BJ (cell line): ENCODE measurements at regions not wholly inside any gene's neighbourhood (a gene's known extent, or its start where the extent isn't known, plus 50 kb on each side); places are given as distances from the start of the nearest gene placed in this dataset.

ENCODE experiments used
- CTCF ChIA-PET: fragments of 350-600 bp; formaldehyde crosslinking; extraction: SDS; loops from one replicate; lab custom pipeline; 2021; ENCODE audit warnings: antibody characterized with exemption, inconsistent platforms; lab: Yijun Ruan, JAX
- POLR2A ChIA-PET: fragments of 300-600 bp; sonication (Branson Sonifier 250); formaldehyde crosslinking; extraction: SDS; loops from one replicate; lab custom pipeline; 2021; ENCODE audit warnings: antibody characterized with exemption; lab: Charles Lee
- DNase-seq: peaks from one replicate; pipeline ENCODE4 v3.0.0-alpha.2; 2011; ENCODE audit warnings: low read depth
- H3K27me3 ChIP-seq: 2 replicates; pipeline ENCODE4 v1.6.0; 2011; ENCODE audit warnings: low read length; ENCODE audit not compliant: control insufficient read depth, insufficient read depth
- H3K36me3 ChIP-seq: 2 replicates; pipeline ENCODE4 v1.5.1; 2011; ENCODE audit warnings: low read length; ENCODE audit not compliant: control insufficient read depth, insufficient read depth
- H3K4me3 ChIP-seq: 2 replicates; pipeline ENCODE4 v1.5.1; 2011; ENCODE audit warnings: low read depth, mild to moderate bottlenecking, control low read depth, low read length
- CTCF ChIP-seq: IDR thresholded peaks from 2 replicates; pipeline ENCODE4 v1.5.1; 2011; ENCODE audit warnings: low read depth, mild to moderate bottlenecking, control low read depth, inconsistent platforms, low read length, moderate library complexity; ENCODE audit not compliant: insufficient read depth

- CTCF ChIA-PET = interaction anchor here (1.2 to 8.0 kb wide), 4 partner anchors 9 to 194 kb away, joined by 3 to 83 read pairs (median 3); partner anchors contain the start of gene SDC1
Measured at GRCh38 chr2:20132990-20133535, 81.6 kb upstream of the LAPTM4A start.

DNA sequence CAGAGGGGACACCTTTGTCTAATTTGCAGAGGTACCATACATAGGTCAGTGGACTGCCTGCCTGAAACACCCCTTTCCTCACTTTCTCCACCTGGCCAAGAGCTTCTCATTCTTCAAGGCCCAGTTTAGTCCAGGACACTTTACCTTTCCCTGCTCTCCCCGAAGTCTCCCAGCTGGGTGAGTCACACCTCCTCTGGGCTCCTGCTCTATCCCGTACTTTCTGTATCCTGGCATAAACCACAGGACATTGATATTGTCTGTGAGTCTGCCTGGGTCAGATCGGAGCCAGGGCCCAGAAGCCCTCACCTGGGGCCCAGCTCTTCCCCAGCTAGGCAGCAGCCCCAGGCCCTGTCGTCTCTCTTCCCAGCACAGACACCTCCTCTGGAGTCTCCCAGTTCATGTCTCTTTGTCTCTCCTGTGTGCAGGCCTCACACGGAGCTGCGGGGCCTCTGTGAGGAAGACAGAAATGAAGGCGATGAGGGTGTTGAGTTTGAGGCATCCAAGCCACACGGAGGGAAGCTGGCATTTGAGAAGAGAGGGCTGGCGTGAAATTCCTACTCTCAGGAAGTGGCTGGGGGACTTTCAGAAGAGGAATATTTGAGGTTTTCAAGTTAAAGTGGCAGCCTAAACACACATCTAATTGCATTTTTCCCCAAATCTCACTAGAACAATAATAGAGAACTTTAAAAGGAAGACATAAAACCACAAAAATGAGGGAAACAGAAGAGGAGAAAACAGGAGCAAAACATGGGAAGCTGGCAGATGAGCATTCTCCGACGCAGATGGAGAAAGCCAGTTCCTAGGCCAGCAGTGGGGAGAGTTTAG, 79.6 kb upstream of the LAPTM4A start:
- no peak for TF ChIP-seq CTCF
- Histone ChIP-seq H3K27me3 (peaks cover 4% of the 10 kb centered on the region), H3K4me3 (no peak overlapping the region), H3K36me3 (no peaks in the 10 kb centered on the region)
- DNase-seq = no peak
- CTCF ChIA-PET = interaction anchor here (0.5 to 1.5 kb wide), 4 partner anchors 36 to 843 kb away, joined by 3 to 5 read pairs (median 4); partner anchors contain the start of gene SDC1
- POLR2A ChIA-PET = no interaction called here

More at GRCh38 chr2:20132990-20133535, 81.6 kb upstream of the LAPTM4A start:
- Histone ChIP-seq H3K27me3 (peaks cover 4% of the 10 kb centered on the region), H3K4me3 (no peak overlapping the region), H3K36me3 (no peaks in the 10 kb centered on the region)
- TF ChIP-seq CTCF = no peak
- DNase-seq = no peak
- POLR2A ChIA-PET = no interaction called here

GRCh38 chr2:20130160-20130560, 78.7 kb upstream of the LAPTM4A start:
- ChIA-PET CTCF (interaction anchor here (0.7 to 1.3 kb wide), 2 partner anchors 59 to 95 kb away, joined by 3 to 5 read pairs; partner anchors contain the start of gene SDC1), POLR2A (no interaction called here)
- H3K36me3 ChIP-seq = no peaks in the 10 kb centered on the region
- DNase-seq = no peak
- H3K4me3 ChIP-seq = no peak overlapping the region
- peaks cover 4% of the 10 kb centered on the region for H3K27me3 ChIP-seq
- TF ChIP-seq CTCF = no peak

- peaks cover 4% of the 10 kb centered on the region for H3K27me3 ChIP-seq
- CTCF ChIA-PET = interaction anchor here (0.7 to 1.3 kb wide), 2 partner anchors 60 to 96 kb away, joined by 3 to 5 read pairs; partner anchors contain the start of gene SDC1
Measured at GRCh38 chr2:20129331-20130159, 78.1 kb upstream of the LAPTM4A start.

More at GRCh38 chr2:20129331-20130159, 78.1 kb upstream of the LAPTM4A start:
- Histone ChIP-seq H3K4me3 (no peak overlapping the region), H3K36me3 (no peaks in the 10 kb centered on the region)
- POLR2A ChIA-PET = no interaction called here
- DNase-seq = no peak
- TF ChIP-seq CTCF = no peak
